Activated T-cell treated with anti-CD3 and anti-CD28 coated beads for 1 hour (primary cell): ENCODE measurements at regions not wholly inside any gene's neighbourhood (a gene's known extent, or its start where the extent isn't known, plus 50 kb on each side); places are given as distances from the start of the nearest gene placed in this dataset.
"Not testable (repeated sequence)": the region's sequence is repeated elsewhere in the genome, so short reads cannot be mapped to it uniquely, and the experiment has no call there.

ENCODE experiments used
- DNase-seq: peaks from one replicate; pipeline ENCODE4 v3.0.0-alpha.2; 2020; ENCODE audit warnings: low read depth

- no peak for DNase-seq
These were observed 162.7 kb downstream of the SHOX start for GRCh38 chrX:793216-793770.

GRCh38 chrX:791479-792034 is 161.0 kb downstream of the SHOX start:
- no peak for DNase-seq

- no peak for DNase-seq
These were observed 160.3 kb downstream of the SHOX start for GRCh38 chrX:790783-791360.

DNA sequence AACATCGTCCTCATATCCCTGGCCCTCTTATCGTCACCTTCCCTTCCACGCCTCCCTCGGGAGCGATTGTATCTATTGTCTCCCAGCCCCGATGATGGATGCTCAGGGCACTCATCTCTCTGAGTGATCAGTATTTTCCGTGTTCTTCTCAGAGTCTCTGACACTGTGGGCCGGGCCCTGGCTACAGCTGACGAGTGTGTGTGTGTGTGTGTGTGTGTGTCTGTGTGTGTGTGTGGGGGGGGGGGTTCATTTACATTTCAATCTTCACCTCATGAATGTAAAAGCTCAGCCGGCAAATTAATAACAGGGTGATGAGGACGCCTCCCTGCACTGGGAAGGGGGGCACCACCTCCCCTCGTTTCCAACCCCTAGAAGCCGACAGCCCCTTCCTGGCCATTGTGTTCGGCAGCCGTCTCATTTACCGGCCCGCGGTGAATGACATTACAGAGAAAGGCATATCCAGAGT is 159.5 kb downstream of the SHOX start:
- no peak for DNase-seq

DNA sequence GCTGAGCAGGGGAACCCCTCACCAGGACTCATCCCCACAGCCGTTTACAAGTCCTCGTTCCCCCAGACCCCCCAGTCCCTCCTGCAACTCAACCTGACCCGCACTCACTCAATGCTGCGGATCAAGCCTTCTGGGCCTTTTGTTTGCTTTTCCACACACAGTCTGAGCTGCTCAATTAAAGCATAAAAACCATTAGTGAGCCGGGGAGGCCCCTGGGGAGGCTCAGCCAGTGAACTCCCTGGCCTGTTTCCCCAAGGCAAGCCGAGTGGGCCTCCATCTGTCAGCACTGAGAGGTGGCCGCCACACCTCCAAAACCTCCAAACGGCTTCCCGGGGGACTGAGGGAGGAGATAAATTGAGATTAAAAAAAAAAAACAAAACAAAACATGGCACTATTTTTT is 158.5 kb downstream of the SHOX start:
- no peak for DNase-seq

GRCh38 chrX:786441-786881 is 155.9 kb downstream of the SHOX start:
- DNase-seq = no peak

DNA sequence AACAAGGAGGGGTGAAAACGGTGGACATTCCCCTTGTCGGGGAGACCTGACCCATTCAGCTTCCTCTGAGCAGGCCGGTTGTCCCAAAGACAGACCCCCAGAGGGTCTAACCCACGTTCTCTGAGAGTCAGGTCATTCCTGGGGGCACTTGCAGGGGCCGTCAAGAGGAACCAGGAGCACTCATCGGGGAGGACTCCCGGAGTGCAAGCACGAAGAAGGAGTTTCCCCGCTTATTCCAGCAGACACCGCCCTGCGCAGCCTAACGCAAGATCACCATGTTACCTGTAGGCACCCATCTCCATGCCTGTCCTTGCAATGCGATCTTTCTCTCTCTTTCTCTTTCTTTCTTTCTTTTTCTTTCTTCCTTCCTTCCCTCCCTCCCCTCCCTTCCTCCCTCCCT is 154.2 kb downstream of the SHOX start:
- no peak for DNase-seq

DNA sequence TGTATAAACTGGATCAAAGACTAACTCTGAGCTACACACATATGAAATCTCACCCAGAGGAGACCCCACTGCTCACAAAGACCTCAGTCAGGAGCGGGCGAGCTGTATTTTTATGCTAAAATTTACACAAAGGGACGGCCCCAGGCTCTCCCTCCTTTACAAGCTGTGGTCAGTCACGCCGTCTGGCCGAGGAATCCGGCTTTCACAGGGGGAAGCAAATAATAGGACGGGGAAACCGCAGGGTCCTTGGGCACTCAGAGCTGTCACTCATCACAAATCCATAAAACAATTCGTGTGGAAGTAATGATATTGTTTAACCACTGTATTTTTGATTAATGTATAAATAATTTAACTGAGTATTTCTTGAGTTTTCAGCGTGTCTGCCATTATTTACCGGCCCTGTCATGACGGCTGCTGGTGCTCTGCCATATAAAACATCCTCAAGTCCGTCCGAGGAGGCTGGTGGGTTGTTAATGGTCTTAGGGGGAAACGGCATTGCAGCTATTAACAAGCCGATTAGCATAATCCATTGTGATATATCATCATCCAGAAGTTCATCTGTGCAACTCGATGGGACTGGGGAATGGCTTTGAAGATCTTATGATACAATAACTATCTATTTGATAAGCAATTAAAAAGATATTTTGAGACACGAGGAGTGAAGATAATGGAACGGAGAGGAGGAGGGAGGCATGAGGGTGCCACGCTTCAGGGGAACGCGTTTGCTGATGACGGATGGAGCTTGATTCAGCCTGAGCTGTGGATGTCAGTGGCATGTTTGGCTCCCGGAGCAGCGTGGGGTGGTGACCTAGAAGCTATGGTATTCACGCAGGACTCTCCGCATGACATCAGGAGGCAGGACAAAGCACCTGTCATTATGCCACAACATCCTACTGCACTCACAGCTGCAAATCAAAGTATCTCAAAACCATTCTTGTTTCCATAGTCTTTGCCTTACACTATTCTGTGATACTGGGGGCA is 150.9 kb downstream of the SHOX start:
- DNase-seq = no peak

DNA sequence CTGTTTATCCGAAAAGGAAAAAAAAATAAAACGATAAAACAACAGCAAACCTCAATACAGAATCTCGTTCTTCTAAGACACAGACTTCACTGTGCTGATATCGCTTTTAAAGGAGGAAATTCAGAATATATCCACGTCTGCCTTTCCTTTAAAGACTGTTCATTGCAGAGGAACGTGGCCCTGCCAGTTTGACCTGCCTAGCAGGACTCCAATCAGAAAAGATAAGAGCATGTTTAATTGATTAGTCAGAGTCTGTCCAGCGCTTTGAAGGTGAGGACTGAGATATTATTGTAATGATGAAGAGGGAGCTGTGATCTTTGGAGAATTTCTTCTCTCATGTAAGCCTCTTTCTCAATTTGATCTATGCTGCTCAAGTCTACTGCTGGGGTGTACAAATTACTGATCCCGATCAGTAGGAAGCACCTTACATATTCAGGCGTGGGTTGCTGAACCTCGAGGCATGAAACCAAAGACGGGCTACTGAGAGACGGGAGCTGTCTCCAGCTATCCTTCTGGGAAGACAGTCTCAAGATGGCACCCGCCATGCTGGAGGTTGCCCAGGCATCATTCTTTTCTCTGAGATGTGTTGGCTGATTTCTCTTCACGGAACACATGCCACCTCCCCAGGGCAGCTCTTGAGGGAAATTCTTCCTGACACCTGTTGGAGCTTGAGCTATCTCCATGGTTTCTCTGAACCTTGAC is 146.1 kb downstream of the SHOX start:
- no peak for DNase-seq

GRCh38 chrX:776061-776460 is 145.5 kb downstream of the SHOX start:
- no peak for DNase-seq

- DNase-seq = no peak
These were observed 143.9 kb downstream of the SHOX start for GRCh38 chrX:774536-774935.

- DNase-seq = no peak
These were observed 142.9 kb downstream of the SHOX start for GRCh38 chrX:773292-774025.

GRCh38 chrX:771536-771935 is 140.9 kb downstream of the SHOX start:
- no peak for DNase-seq

DNA sequence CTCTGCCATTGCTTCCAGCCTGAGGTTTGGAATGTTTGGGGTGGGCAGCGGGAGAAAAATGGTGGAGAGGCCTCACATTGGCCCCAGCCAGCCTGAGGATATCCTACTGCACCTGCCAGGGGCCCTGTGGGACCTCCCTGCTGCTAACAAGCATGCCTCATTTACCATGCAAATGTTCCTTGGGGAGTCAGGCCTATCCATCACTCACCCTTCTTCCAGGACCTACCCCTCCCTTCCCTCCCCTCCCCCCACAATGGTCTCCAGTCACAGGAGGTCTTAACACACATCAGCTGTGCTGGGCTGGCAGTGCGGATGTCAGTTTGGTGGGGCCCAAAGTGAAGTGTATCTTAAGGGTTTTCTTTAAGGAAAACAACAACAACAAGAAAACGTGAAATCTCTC is 139.2 kb downstream of the SHOX start:
- DNase-seq = no peak

DNA sequence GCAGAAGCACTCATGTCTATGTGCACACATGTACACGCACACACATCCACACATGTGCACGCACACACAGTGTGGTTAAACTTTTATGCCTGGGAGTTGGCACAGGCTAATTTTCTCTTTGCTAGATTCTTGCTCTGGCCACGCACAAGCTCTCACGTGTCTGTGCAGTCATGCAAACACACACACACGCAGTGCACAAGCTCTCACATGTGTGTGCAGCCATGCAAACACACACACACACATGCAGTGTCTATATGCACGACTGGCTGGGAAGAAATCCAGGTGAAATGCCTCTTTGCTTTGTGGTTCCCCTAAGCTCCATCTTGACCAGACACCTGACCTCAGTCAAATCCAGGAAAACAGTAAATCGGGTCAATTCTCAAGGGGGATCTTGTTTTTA is 138.0 kb downstream of the SHOX start:
- DNase-seq = no peak

DNA sequence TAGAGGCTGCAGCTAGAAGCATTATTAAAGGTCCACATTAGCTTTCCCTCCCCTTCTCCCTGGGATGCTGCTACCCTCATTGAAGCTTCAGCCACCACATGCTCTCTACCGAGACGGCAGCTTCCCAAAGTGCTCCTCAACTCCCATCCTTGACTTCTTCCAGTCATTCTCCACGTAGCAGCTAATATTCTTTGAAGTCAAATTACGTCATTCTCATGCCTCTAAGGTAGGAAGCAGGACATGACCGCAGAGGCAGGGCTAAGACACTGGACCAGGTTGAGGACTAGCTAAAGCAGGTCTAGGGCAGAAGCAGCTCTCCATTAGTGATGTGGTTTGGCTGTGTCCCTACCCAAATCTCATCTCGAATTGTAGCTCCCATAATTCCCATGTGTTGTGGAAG is 128.3 kb downstream of the SHOX start:
- no peak for DNase-seq

- no peak for DNase-seq
These were observed 120.2 kb downstream of the SHOX start for GRCh38 chrX:750812-751211.

- no peak for DNase-seq
These were observed 119.7 kb downstream of the SHOX start for GRCh38 chrX:750263-750662.

- no peak for DNase-seq
These were observed 116.6 kb downstream of the SHOX start for GRCh38 chrX:747176-747575.

GRCh38 chrX:739611-740010 is 109.0 kb downstream of the SHOX start:
- no peak for DNase-seq

DNA sequence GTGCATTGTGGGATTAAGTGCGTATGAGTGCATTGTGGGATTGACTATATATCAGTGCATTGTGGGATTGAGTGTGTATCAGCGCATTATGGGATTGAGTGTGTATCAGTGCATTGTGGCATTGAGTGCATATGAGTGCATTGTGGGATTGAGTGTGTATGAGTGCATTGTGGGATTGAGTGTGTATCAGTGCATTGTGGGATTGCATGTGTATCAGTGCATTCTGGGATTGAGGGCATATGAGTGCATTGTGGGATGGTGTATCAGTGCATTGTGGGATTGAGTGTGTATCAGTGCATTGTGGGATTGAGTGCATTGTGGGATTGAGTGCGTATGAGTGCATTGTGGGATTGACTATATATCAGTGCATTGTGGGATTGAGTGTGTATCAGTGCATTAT is 106.4 kb downstream of the SHOX start:
- DNase-seq = not testable (repeated sequence)
